HL-60 (cell line): ENCODE measurements at regions not wholly inside any gene's neighbourhood (a gene's known extent, or its start where the extent isn't known, plus 50 kb on each side); places are given as distances from the start of the nearest gene placed in this dataset.
"Not testable (repeated sequence)": the region's sequence is repeated elsewhere in the genome, so short reads cannot be mapped to it uniquely, and the experiment has no call there.

Experiments
- DNase-seq, 2 experiments: peaks; one replicate each; pipeline ENCODE4 v3.0.0-alpha.2; 2010 to 2020; ENCODE audit warnings: low read depth in 1 of 2, low spot score in 1 of 2
- H3K27ac ChIP-seq: fragments of 250-450 bp; sonication (Bioruptor Pico); replicated peaks from 2 replicates; pipeline ENCODE4 v1.5.1; 2020; ENCODE audit warnings: mild to moderate bottlenecking, moderate library complexity
- H3K27me3 ChIP-seq: fragments of 250-450 bp; sonication (Bioruptor Pico); 2 replicates; pipeline ENCODE4 v1.5.1; 2021; ENCODE audit warnings: mild to moderate bottlenecking, moderate library complexity; ENCODE audit not compliant: insufficient read depth, poor library complexity, severe bottlenecking
- H3K4me3 ChIP-seq: replicated peaks from 2 replicates; pipeline ENCODE4 v1.5.1; 2011; ENCODE audit warnings: mild to moderate bottlenecking, control low read depth, low read length; ENCODE audit not compliant: insufficient read depth
- CTCF ChIP-seq: IDR thresholded peaks from one replicate; pipeline ENCODE4 v1.5.1; 2011; ENCODE audit warnings: low read length, control low read depth, inconsistent platforms; ENCODE audit not compliant: insufficient read depth
- GABPA ChIP-seq: IDR thresholded peaks from 2 replicates; pipeline ENCODE4 v1.6.1; 2012; ENCODE audit warnings: low read depth
- POLR2AphosphoS5 ChIP-seq: IDR thresholded peaks from 2 replicates; pipeline ENCODE4 v1.6.1; 2012; ENCODE audit warnings: low read depth
- REST ChIP-seq: IDR thresholded peaks from 2 replicates; pipeline ENCODE4 v1.6.1; 2012; ENCODE audit warnings: low read depth; ENCODE audit not compliant: insufficient replicate concordance
- SPI1 ChIP-seq: IDR thresholded peaks from 2 replicates; pipeline ENCODE4 v1.6.1; 2012; ENCODE audit warnings: low read depth, mild to moderate bottlenecking, borderline replicate concordance

GRCh38 chr9:1882711-1883403 lies 132.3 kb upstream of the SMARCA2 start:
- DNase-seq = no peak
- H3K27ac ChIP-seq = no peak overlapping the region
- no peak for TF ChIP-seq CTCF
- no peak overlapping the region for H3K4me3 ChIP-seq
- H3K27me3 ChIP-seq = peaks cover 2% of the 10 kb centered on the region

- H3K4me3 ChIP-seq = no peak overlapping the region
- H3K27ac ChIP-seq = no peak overlapping the region
- DNase-seq = no peak
- TF ChIP-seq CTCF = no peak
- no peak for TF ChIP-seq POLR2AphosphoS5
- H3K27me3 ChIP-seq = peaks cover 5% of the 10 kb centered on the region
Observed at GRCh38 chr9:1890201-1890600, 124.9 kb upstream of the SMARCA2 start.

- TF ChIP-seq CTCF = no peak
- no peak for TF ChIP-seq POLR2AphosphoS5
- TF ChIP-seq SPI1 = no peak
- Histone ChIP-seq H3K27ac (no peak overlapping the region), H3K4me3 (no peak overlapping the region), H3K27me3 (peaks cover 5% of the 10 kb centered on the region)
- DNase-seq = no peak
Observed at GRCh38 chr9:1890816-1891215, 124.3 kb upstream of the SMARCA2 start.

- not testable (repeated sequence) for H3K27ac ChIP-seq, H3K27me3 ChIP-seq, H3K4me3 ChIP-seq, DNase-seq
Observed at GRCh38 chr9:1903080-1903704, 112.0 kb upstream of the SMARCA2 start.

DNA sequence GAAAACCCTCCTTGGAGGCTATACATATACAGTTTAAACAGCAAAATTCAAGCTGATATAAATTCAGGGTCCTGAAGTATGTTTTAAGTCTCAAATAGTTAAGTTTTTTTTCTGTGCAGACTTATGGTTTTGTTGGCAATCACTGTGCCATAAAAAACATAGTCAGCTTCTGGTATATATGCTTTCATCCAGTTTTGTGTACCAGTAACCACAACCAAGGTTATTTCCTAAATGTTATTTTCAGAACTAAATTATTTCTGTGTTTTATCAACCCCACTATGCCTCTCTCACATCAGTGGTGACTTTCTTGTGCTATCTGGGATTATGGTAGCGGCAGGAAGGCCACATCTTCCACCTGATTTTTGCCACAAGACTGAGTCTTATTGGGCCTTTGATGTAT lies 107.7 kb upstream of the SMARCA2 start:
- Histone ChIP-seq H3K4me3 (no peak overlapping the region), H3K27ac (no peak overlapping the region), H3K27me3 (no peaks in the 10 kb centered on the region)
- DNase-seq = no peak
- TF ChIP-seq GABPA (no peak), CTCF (no peak), SPI1 (no peak), REST (no peak)
